SW480 (cell line): ENCODE measurements at regions not wholly inside any gene's neighbourhood (a gene's known extent, or its start where the extent isn't known, plus 50 kb on each side); places are given as distances from the start of the nearest gene placed in this dataset.
"Not testable (repeated sequence)": the region's sequence is repeated elsewhere in the genome, so short reads cannot be mapped to it uniquely, and the experiment has no call there.

Experiments used
- DNase-seq: peaks from one replicate; pipeline ENCODE4 v3.0.0-alpha.2; 2016; ENCODE audit warnings: low spot score

GRCh38 chr1:53399370-53400133 is 59.6 kb upstream of the DMRTB1 start:
- DNase-seq = not testable (repeated sequence)

GRCh38 chr1:53400761-53401674 is 58.2 kb upstream of the DMRTB1 start:
- DNase-seq = no peak

- DNase-seq = no peak
Measured at GRCh38 chr1:53401813-53402745, 57.1 kb upstream of the DMRTB1 start.

- no peak for DNase-seq
Measured at GRCh38 chr1:53402891-53403655, 56.1 kb upstream of the DMRTB1 start.

GRCh38 chr1:53405737-53406136 is 53.5 kb upstream of the DMRTB1 start:
- DNase-seq = no peak

- no peak for DNase-seq
Measured at GRCh38 chr1:53406551-53407235, 52.5 kb upstream of the DMRTB1 start.

- no peak for DNase-seq
Measured at GRCh38 chr1:53408013-53408754, 51.0 kb upstream of the DMRTB1 start.

GRCh38 chr1:53408755-53409129 is 50.5 kb upstream of the DMRTB1 start:
- no peak for DNase-seq

- DNase-seq = no peak
Measured at GRCh38 chr1:53409233-53409632, 50.0 kb upstream of the DMRTB1 start.
